Lower leg skin (tissue), 3 donors: ENCODE measurements at regions not wholly inside any gene's neighbourhood (a gene's known extent, or its start where the extent isn't known, plus 50 kb on each side); places are given as distances from the start of the nearest gene placed in this dataset.

Source experiments
- CTCF ChIP-seq, 3 donors: fragments of 450-650 bp; IDR thresholded peaks; one replicate each; pipeline ENCODE4 v1.5.1; 2016; ENCODE audit warnings: antibody characterized with exemption in 3 of 3, mild to moderate bottlenecking in 3 of 3, moderate library complexity in 2 of 3
- POLR2A ChIP-seq, 2 donors: fragments of 450-650 bp; IDR thresholded peaks; one replicate each; pipeline ENCODE4 v1.6.1; 2016 to 2017; ENCODE audit warnings: antibody characterized with exemption in 2 of 2, mild to moderate bottlenecking in 1 of 2, moderate library complexity in 1 of 2

DNA sequence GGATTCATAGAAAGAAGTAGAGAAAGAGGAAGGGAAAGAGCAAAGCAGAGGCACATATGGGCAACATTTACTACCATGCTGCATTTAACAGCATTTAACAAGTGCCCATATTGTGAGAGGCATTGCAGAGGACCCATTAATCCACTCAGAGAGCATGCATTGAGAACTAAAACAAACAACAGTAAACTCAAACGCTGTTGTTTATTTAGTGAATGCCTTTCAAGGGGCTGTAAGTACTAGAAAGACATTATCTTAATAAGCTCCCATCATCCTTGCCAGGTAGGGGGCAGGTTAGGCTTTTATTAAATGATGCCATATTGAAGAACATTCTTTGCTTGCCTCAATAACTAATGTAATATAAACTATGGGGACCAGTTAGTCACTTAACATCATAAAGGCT is 254.3 kb upstream of the DAB1 start:
- TF ChIP-seq CTCF (IDR thresholded peaks at IDR 0.05), result no peak
- TF ChIP-seq POLR2A (IDR thresholded peaks at IDR 0.05), result no peak
